ENCODE measurements at regions not wholly inside any gene's neighbourhood (a gene's known extent, or its start where the extent isn't known, plus 50 kb on each side); places are given as distances from the start of the nearest gene placed in this dataset.

DNA sequence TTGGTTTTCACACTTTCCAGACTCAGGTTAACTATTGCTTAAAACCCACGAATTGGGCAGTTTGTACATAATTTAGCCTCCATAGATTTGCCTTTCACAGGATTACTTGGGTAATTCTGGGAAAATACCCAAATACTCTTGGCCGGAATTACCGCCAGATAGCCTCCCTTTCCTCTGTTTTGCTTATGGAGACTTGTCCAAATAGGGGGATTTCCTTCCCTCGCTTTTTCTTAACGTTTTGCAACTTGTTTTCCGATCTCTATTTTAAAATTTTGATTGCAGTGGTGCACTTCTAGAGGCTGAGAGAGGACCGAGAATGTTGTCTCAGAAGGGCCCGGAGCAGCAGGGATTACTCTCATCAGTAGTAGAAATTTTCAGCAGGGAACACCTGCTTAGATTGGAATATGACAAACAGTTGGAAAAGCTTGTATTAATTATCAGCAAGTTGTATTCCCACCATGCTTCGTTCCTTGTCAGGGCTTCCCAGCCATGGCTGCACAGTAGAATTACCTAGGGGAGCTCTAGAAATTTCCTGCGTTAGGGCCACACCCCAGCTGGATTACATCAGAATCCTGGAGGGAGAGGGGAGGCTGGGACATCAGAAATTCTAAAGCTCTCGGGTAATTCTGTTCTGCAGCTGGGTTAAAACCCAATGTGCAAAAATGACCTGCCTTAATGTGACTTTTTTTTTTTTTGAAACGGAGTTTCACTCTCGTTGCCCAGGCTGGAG, 329.1 kb downstream of the SH3GL2 start (continued):
- TF ChIP-seq, protein P1, sequence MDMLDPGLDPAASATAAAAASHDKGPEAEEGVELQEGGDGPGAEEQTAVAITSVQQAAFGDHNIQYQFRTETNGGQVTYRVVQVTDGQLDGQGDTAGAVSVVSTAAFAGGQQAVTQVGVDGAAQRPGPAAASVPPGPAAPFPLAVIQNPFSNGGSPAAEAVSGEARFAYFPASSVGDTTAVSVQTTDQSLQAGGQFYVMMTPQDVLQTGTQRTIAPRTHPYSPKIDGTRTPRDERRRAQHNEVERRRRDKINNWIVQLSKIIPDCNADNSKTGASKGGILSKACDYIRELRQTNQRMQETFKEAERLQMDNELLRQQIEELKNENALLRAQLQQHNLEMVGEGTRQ (IDR thresholded peaks at IDR 0.05), result no peak
- TF ChIP-seq RARB (CRISPR knock-in tag; IDR thresholded peaks at IDR 0.05) (no peak), SREBF2 (IDR thresholded peaks at IDR 0.05) (no peak), EHF (CRISPR knock-in tag; IDR thresholded peaks at IDR 0.05) (no peak)

DNA sequence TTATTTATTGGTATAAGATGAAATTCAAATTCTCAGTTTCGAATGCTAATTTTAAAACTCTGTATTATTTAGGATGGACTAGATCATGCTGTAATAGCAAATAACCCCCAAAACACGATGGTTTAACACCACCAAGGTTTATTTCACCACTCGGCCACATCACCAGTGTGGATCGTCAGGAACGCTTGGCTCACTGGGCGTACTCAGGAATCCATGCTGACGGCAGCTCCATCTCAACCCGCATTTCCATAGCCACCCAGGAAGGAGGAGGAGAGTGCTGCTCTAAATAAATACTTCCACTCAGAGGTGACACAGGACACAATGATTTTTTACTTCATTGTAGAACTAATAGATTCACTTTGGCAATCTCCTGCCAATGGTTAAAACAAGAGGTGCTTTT, 347.4 kb downstream of the SH3GL2 start:
- ChIA-PET CTCF (no interaction called here), POLR2A (no interaction called here)
- Histone ChIP-seq H3K27ac (no peak overlapping the region), H3K4me2 (no peak overlapping the region), H3K4me1 (no peaks in the 10 kb centered on the region), H3K4me3 (no peak overlapping the region), H3K9me3 (no peaks in the 10 kb centered on the region)
- ATAC-seq (no peak), DNase-seq (ENCODE audit: low read depth in 1 of 2, low spot score in 1 of 2) (no peak), FAIRE-seq (no peak)
- no peak for TF ChIP-seq POLR2AphosphoS2 (conservative IDR thresholded peaks at IDR 0.05; ENCODE audit: low read length)
- no peak for TF ChIP-seq FOXS1 (CRISPR knock-in tag; IDR thresholded peaks at IDR 0.05)
- no peak for TF ChIP-seq MAZ (IDR thresholded peaks at IDR 0.05; ENCODE audit: borderline replicate concordance, low read depth, low read length)
- no peak for TF ChIP-seq NFE2L2 (conservative IDR thresholded peaks at IDR 0.05; ENCODE audit: low read length)
- no peak for TF ChIP-seq SREBF2 (IDR thresholded peaks at IDR 0.05)
- no peak for TF ChIP-seq TP53 (CRISPR knock-in tag; IDR thresholded peaks at IDR 0.05)
- TF ChIP-seq, protein P1 (IDR thresholded peaks at IDR 0.05), result no peak
- no peak for TF ChIP-seq NPAS2 (CRISPR knock-in tag; IDR thresholded peaks at IDR 0.05; ENCODE audit: borderline replicate concordance)
- no peak for TF ChIP-seq CHD2 (IDR thresholded peaks at IDR 0.05; ENCODE audit: low read length, partially characterized antibody)
- no peak for TF ChIP-seq RAD21 (conservative IDR thresholded peaks at IDR 0.05 in 1 of 2, IDR thresholded peaks at IDR 0.05 in 1 of 2)
- no peak for TF ChIP-seq RFX5 (IDR thresholded peaks at IDR 0.05)
- TF ChIP-seq CBX8 (IDR thresholded peaks at IDR 0.05), result no peak
- TF ChIP-seq MYC (IDR thresholded peaks at IDR 0.05; ENCODE audit: borderline replicate concordance, low read length), result no peak
- no peak for TF ChIP-seq FOSL2 (IDR thresholded peaks at IDR 0.05)
- TF ChIP-seq FOSL2 (CRISPR knock-in tag; IDR thresholded peaks at IDR 0.05), result no peak
- TF ChIP-seq BHLHE40 (IDR thresholded peaks at IDR 0.05; ENCODE audit: low read depth, low read length), result no peak
- TF ChIP-seq JUNB (IDR thresholded peaks at IDR 0.05), result no peak
- no peak for TF ChIP-seq RCOR1 (IDR thresholded peaks at IDR 0.05; ENCODE audit: low read depth, low read length)
- TF ChIP-seq, protein P2, sequence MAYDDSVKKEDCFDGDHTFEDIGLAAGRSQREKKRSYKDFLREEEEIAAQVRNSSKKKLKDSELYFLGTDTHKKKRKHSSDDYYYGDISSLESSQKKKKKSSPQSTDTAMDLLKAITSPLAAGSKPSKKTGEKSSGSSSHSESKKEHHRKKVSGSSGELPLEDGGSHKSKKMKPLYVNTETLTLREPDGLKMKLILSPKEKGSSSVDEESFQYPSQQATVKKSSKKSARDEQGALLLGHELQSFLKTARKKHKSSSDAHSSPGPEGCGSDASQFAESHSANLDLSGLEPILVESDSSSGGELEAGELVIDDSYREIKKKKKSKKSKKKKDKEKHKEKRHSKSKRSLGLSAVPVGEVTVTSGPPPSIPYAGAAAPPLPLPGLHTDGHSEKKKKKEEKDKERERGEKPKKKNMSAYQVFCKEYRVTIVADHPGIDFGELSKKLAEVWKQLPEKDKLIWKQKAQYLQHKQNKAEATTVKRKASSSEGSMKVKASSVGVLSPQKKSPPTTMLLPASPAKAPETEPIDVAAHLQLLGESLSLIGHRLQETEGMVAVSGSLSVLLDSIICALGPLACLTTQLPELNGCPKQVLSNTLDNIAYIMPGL (CRISPR knock-in tag; IDR thresholded peaks at IDR 0.05; ENCODE audit: borderline replicate concordance), result no peak
- TF ChIP-seq, protein P3, sequence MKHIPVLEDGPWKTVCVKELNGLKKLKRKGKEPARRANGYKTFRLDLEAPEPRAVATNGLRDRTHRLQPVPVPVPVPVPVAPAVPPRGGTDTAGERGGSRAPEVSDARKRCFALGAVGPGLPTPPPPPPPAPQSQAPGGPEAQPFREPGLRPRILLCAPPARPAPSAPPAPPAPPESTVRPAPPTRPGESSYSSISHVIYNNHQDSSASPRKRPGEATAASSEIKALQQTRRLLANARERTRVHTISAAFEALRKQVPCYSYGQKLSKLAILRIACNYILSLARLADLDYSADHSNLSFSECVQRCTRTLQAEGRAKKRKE (CRISPR knock-in tag; IDR thresholded peaks at IDR 0.05; ENCODE audit: low read depth), result no peak
- TF ChIP-seq CEBPB (IDR thresholded peaks at IDR 0.05), result no peak
- WGBS (ENCODE audit: missing lambda C conversion rate), result 24% methylated on average over 8 of the region's 8 CpGs

Measured in A549 (cell line).